T-helper 17 cell (primary cell): ENCODE measurements at regions not wholly inside any gene's neighbourhood (a gene's known extent, or its start where the extent isn't known, plus 50 kb on each side); places are given as distances from the start of the nearest gene placed in this dataset.
"Not testable (repeated sequence)": the region's sequence is repeated elsewhere in the genome, so short reads cannot be mapped to it uniquely, and the experiment has no call there.

Source experiments
- ATAC-seq: fragments of 150-1000 bp; cut with Tn5 transposase; 2 replicates; pipeline ENCODE4 v1.10.0; 2021; ENCODE audit warnings: mild to moderate bottlenecking, moderate library complexity
- DNase-seq, 3 donors: peaks; one replicate each; pipeline versions ENCODE4 v3.0.0 to v3.0.0-alpha.2; 2020 to 2021
- H3K9me3 ChIP-seq: one replicate; pipeline ENCODE4 v1.7.0; 2013; ENCODE audit warnings: low read length, mild to moderate bottlenecking; ENCODE audit not compliant: control insufficient read depth, poor library complexity, severe bottlenecking
- H3K27ac Mint-ChIP-seq: one replicate; pipeline ENCODE4 v1.8.0; 2022; ENCODE audit warnings: mild to moderate bottlenecking, moderate library complexity, mixed read lengths
- H3K27me3 Mint-ChIP-seq: one replicate; pipeline ENCODE4 v1.8.0; 2022; ENCODE audit warnings: mixed read lengths
- H3K36me3 Mint-ChIP-seq: one replicate; pipeline ENCODE4 v1.8.0; 2022; ENCODE audit warnings: low read depth, mixed read lengths
- H3K4me1 Mint-ChIP-seq: one replicate; pipeline ENCODE4 v1.8.0; 2022; ENCODE audit warnings: mild to moderate bottlenecking, mixed read lengths
- H3K4me3 Mint-ChIP-seq: one replicate; pipeline ENCODE4 v1.8.0; 2022; ENCODE audit warnings: mild to moderate bottlenecking, moderate library complexity, mixed read lengths

GRCh38 chr2:95695613-95696012 lies 103.8 kb downstream of the TRIM43 start:
- no peaks in the 10 kb centered on the region for H3K9me3 ChIP-seq
- no peak for ATAC-seq

DNA sequence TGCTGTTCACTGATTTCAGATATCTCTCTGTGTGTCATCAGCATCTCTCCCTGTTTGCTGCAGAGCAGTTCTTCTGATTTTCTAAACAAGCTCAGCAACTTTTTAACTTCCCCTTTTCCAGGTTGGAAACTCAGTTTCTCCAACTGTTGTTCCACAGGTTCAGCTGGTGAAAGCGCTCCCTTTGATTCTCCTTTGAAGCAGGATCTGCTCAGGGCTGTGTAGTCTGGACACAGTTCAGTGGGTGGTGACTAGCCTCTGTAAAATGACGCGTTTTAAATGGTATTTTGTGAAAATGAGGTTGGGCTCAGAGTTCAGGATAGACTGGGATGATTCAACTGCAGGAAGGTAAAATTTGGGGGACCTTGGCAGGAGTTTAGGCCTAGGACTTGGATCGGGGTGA lies 106.3 kb downstream of the TRIM43 start:
- ATAC-seq (no peak), DNase-seq (no peak)
- no peaks in the 10 kb centered on the region for H3K9me3 ChIP-seq
- H3K36me3 Mint-ChIP-seq = peaks cover 9% of the 10 kb centered on the region
- H3K27ac Mint-ChIP-seq = no peak overlapping the region
- H3K27me3 Mint-ChIP-seq = peaks cover 77% of the 10 kb centered on the region
- H3K4me3 Mint-ChIP-seq = no peak overlapping the region
- peaks cover 3% of the 10 kb centered on the region for H3K4me1 Mint-ChIP-seq

More at GRCh38 chr2:95695613-95696012, 103.8 kb downstream of the TRIM43 start:
- Mint-ChIP-seq H3K27me3 (peaks cover 61% of the 10 kb centered on the region), H3K4me1 (peaks cover 3% of the 10 kb centered on the region), H3K4me3 (no peak overlapping the region), H3K36me3 (peaks cover 9% of the 10 kb centered on the region), H3K27ac (no peak overlapping the region)
- DNase-seq = no peak

GRCh38 chr2:95699201-95700184 lies 107.7 kb downstream of the TRIM43 start:
- H3K36me3 Mint-ChIP-seq, H3K27ac Mint-ChIP-seq, H3K4me1 Mint-ChIP-seq, DNase-seq, ATAC-seq, H3K9me3 ChIP-seq, H3K4me3 Mint-ChIP-seq: not testable (repeated sequence)
- H3K27me3 Mint-ChIP-seq = peaks cover 72% of the 10 kb centered on the region

- Mint-ChIP-seq H3K27me3 (peaks cover 62% of the 10 kb centered on the region), H3K4me3 (no peak overlapping the region), H3K36me3 (peaks cover 7% of the 10 kb centered on the region), H3K4me1 (no peaks in the 10 kb centered on the region), H3K27ac (no peak overlapping the region)
- ATAC-seq (no peak), DNase-seq (no peak)
- no peaks in the 10 kb centered on the region for H3K9me3 ChIP-seq
These were observed 108.7 kb downstream of the TRIM43 start for GRCh38 chr2:95700519-95700918.

DNA sequence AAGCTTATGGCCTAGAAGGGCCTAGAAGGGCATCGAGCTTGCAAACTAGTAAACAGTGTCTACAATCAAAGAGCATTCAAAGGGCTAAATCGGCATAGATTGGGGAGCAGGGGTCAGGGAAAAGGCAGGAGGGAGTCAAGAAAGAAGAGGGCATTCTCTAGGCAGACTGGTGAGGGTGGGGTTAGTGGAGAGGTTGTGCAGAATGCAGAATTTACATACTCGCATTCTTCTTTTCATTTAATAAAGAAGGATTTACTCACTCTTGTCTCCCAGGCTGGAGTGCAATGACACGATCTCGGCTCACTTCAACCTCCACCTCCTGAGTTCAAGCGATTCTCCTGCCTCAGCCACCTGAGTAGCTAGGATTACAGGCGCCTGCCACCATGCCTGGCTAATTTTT lies 110.7 kb downstream of the TRIM43 start:
- H3K9me3 ChIP-seq = no peaks in the 10 kb centered on the region
- no peak for DNase-seq
- Mint-ChIP-seq H3K4me1 (no peaks in the 10 kb centered on the region), H3K27me3 (peaks cover 42% of the 10 kb centered on the region), H3K27ac (no peak overlapping the region), H3K4me3 (no peak overlapping the region), H3K36me3 (peaks cover 4% of the 10 kb centered on the region)
- ATAC-seq = no peak

DNA sequence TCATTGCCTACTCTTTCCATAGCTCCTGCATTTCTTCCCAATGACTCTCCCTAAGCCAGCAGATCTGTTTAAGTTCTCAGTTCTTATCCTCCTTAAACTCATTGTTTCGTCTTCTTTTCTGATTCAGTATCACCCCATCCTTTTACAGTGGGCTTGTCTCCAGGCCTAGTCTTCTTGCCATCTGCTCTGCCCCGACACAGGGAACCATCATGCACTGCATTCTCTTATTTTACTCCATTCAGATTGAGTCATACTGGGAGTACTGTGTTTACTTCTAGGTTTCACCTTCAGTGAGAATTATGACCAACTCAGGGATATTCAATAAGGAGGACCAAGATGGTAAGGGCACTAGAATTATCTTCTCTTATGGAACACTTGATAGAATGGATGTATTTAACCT lies 115.4 kb downstream of the TRIM43 start:
- H3K9me3 ChIP-seq, ATAC-seq, H3K27me3 Mint-ChIP-seq, DNase-seq, H3K36me3 Mint-ChIP-seq, H3K4me3 Mint-ChIP-seq, H3K27ac Mint-ChIP-seq, H3K4me1 Mint-ChIP-seq: not testable (repeated sequence)

GRCh38 chr2:95707837-95708236 lies 116.0 kb downstream of the TRIM43 start:
- no peaks in the 10 kb centered on the region for H3K36me3 Mint-ChIP-seq
- ATAC-seq = no peak
- H3K4me1 Mint-ChIP-seq = no peaks in the 10 kb centered on the region
- DNase-seq = no peak
- H3K27ac Mint-ChIP-seq = no peak overlapping the region
- no peaks in the 10 kb centered on the region for H3K9me3 ChIP-seq
- no peaks in the 10 kb centered on the region for H3K27me3 Mint-ChIP-seq
- no peak overlapping the region for H3K4me3 Mint-ChIP-seq

DNA sequence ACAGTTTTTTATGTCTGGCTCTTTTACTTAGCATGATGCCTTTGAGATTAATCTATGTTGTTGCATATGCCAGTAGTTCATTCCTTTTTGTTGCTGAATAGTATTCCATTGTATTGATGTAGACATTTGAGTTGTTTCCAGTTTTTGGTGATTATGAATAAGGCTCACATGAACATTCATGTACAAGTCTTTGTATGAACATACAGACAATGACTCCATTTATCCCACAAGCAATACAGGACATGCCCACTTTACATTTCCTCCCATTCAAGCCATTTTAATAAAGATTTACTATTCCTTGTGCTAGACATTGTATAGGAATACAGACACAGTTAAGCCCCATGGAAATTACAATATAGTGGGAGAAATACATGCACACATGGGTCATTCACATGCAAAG lies 118.0 kb downstream of the TRIM43 start:
- Mint-ChIP-seq H3K4me3 (no peak overlapping the region), H3K36me3 (no peaks in the 10 kb centered on the region), H3K4me1 (no peaks in the 10 kb centered on the region), H3K27me3 (no peaks in the 10 kb centered on the region), H3K27ac (no peak overlapping the region)
- DNase-seq (no peak), ATAC-seq (no peak)
- no peaks in the 10 kb centered on the region for H3K9me3 ChIP-seq

- ATAC-seq, H3K36me3 Mint-ChIP-seq, DNase-seq, H3K9me3 ChIP-seq, H3K4me1 Mint-ChIP-seq, H3K27ac Mint-ChIP-seq, H3K27me3 Mint-ChIP-seq, H3K4me3 Mint-ChIP-seq: not testable (repeated sequence)
These were observed 121.8 kb downstream of the TRIM43 start for GRCh38 chr2:95713470-95714177.

DNA sequence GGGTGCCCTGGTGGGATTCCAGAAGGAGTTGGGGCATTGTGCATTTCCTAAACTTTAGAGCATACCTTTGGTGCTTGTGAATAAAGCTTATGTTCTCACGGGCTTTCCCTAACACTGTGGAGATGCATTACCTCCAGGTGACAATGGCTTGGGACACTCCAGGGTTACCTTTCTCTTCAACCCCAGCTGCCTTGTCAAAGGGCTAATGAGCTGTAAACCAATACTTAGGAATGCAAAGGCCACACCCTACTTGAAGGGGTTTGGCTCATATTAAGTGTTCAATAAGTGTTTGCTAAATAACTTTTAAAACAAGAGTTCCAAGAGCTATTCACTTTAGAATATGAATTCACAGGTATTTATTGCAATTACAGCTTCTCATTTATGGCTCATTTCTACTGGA lies 122.6 kb downstream of the TRIM43 start:
- H3K27ac Mint-ChIP-seq, H3K27me3 Mint-ChIP-seq, DNase-seq, H3K36me3 Mint-ChIP-seq, H3K9me3 ChIP-seq, H3K4me1 Mint-ChIP-seq, ATAC-seq, H3K4me3 Mint-ChIP-seq: not testable (repeated sequence)

GRCh38 chr2:95719473-95720060 lies 127.8 kb downstream of the TRIM43 start:
- H3K27ac Mint-ChIP-seq = no peak overlapping the region
- H3K36me3 Mint-ChIP-seq = no peaks in the 10 kb centered on the region
- no peak for ATAC-seq
- no peak overlapping the region for H3K4me3 Mint-ChIP-seq
- H3K27me3 Mint-ChIP-seq = peaks cover 17% of the 10 kb centered on the region
- H3K9me3 ChIP-seq = no peaks in the 10 kb centered on the region
- DNase-seq = no peak
- no peaks in the 10 kb centered on the region for H3K4me1 Mint-ChIP-seq

DNA sequence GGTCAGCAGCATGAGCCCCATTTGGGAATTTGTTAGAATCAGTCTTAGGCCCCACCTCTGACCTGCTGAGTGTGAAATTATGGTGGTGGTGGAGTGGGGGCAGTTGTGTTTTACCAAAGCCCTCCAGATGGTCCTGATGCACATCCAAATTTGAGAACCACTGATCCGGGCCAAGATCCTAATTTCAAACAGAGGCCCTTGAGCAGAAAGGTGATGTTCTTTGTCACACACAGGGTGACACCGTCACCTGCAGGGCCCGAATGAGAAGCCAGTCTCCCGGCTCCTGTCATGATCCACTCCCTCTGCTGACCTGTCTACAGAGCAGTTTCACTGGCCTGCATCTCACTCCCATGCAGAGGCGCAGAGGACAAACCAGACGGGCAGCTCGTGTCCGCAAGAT lies 129.9 kb downstream of the TRIM43 start:
- DNase-seq (no peak), ATAC-seq (no peak)
- Mint-ChIP-seq H3K36me3 (no peaks in the 10 kb centered on the region), H3K4me1 (no peaks in the 10 kb centered on the region), H3K27ac (no peak overlapping the region), H3K4me3 (no peak overlapping the region), H3K27me3 (peaks cover 26% of the 10 kb centered on the region)
- H3K9me3 ChIP-seq = no peaks in the 10 kb centered on the region

DNA sequence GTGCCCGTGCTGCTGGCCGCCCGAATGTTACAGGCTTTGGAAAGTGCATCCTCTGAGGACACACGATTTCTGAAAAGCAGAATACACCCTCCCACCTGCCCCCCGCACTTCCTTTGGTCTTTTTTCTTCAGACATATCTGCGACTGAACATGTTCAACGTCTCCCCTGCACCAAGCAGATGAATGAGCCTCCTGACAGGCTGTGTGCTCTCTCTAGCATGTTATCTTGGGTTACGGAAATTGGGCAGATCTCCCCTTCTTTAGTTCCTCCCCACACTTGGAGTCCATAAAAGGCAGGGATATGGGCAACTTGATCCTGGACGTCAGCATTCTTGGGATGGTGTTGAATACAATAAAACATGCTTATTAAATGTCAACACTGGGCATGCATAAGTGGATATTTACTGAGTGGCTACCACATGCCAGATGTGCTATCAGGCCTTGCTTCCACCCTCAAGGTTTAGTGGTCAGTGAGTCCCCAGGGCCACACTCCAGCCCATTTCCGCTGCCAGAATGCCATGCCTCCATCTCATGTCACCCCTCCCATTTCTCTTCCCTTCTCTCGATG lies 130.4 kb downstream of the TRIM43 start:
- ATAC-seq (no peak), DNase-seq (no peak)
- Mint-ChIP-seq H3K4me1 (no peaks in the 10 kb centered on the region), H3K4me3 (no peak overlapping the region), H3K27ac (no peak overlapping the region), H3K36me3 (no peaks in the 10 kb centered on the region), H3K27me3 (peaks cover 29% of the 10 kb centered on the region)
- H3K9me3 ChIP-seq = no peaks in the 10 kb centered on the region
